Adrenal gland (tissue), 5 donors: ENCODE measurements at regions not wholly inside any gene's neighbourhood (a gene's known extent, or its start where the extent isn't known, plus 50 kb on each side); places are given as distances from the start of the nearest gene placed in this dataset.

Experiments
- POLR2A ChIP-seq, 2 donors: fragments of 450-650 bp; IDR thresholded peaks; one replicate each; pipeline ENCODE4 v1.6.1; 2017; ENCODE audit warnings: antibody characterized with exemption in 2 of 2, mild to moderate bottlenecking in 2 of 2, moderate library complexity in 1 of 2
- TF ChIP-seq, protein P1 (sequence below), 6 experiments: fragments of 450-650 bp in 4 of 6; fragments of 200-600 bp in 2 of 6; sonication (generic) in 1 of 6; IDR thresholded peaks; 1 replicate in 5 of 6; 2 replicates in 1 of 6; pipeline versions ENCODE4 v1.5.1 to v1.8.0; 2016 to 2021; ENCODE audit warnings: antibody characterized with exemption in 6 of 6, mild to moderate bottlenecking in 2 of 6, moderate library complexity in 1 of 6
- donor health status: DM: no; HTN: no; CAD: no.

DNA sequence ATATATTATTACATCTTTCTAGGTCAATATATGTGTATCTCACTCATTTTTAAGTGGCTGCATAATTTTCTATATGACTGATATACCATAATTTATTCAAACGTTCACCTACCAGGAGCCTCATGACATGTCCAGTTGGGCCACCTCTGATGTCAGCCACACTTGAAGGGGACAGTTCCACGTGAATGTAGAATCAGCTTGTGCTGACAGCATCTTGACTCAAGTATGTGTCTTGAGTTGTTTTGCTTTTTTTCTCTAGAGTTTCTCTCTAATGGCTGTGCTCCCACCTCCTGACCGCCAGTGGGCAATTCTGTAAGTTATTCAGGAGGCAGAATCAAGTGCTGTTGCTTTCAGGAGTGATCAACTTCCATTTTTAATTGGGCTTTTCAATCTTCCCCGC, 237.9 kb downstream of the NFKBIZ start:
- TF ChIP-seq, protein P1, sequence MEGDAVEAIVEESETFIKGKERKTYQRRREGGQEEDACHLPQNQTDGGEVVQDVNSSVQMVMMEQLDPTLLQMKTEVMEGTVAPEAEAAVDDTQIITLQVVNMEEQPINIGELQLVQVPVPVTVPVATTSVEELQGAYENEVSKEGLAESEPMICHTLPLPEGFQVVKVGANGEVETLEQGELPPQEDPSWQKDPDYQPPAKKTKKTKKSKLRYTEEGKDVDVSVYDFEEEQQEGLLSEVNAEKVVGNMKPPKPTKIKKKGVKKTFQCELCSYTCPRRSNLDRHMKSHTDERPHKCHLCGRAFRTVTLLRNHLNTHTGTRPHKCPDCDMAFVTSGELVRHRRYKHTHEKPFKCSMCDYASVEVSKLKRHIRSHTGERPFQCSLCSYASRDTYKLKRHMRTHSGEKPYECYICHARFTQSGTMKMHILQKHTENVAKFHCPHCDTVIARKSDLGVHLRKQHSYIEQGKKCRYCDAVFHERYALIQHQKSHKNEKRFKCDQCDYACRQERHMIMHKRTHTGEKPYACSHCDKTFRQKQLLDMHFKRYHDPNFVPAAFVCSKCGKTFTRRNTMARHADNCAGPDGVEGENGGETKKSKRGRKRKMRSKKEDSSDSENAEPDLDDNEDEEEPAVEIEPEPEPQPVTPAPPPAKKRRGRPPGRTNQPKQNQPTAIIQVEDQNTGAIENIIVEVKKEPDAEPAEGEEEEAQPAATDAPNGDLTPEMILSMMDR (IDR thresholded peaks at IDR 0.05): no peak
- no peak for TF ChIP-seq POLR2A (IDR thresholded peaks at IDR 0.05)
